Body of pancreas (tissue), 4 donors: ENCODE measurements at regions not wholly inside any gene's neighbourhood (a gene's known extent, or its start where the extent isn't known, plus 50 kb on each side); places are given as distances from the start of the nearest gene placed in this dataset.

Source experiments
- POLR2A ChIP-seq, 3 donors: fragments of 450-650 bp; IDR thresholded peaks; one replicate each; pipeline ENCODE4 v1.6.1; 2016; ENCODE audit warnings: antibody characterized with exemption in 3 of 3, mild to moderate bottlenecking in 2 of 3
- TF ChIP-seq, protein P1 (sequence below), 7 experiments: fragments of 450-650 bp in 4 of 7; fragments of 200-600 bp in 3 of 7; sonication (generic) in 3 of 7; IDR thresholded peaks; one replicate each; pipeline ENCODE4 v1.5.1; 2016 to 2019; ENCODE audit warnings: antibody characterized with exemption in 7 of 7

DNA sequence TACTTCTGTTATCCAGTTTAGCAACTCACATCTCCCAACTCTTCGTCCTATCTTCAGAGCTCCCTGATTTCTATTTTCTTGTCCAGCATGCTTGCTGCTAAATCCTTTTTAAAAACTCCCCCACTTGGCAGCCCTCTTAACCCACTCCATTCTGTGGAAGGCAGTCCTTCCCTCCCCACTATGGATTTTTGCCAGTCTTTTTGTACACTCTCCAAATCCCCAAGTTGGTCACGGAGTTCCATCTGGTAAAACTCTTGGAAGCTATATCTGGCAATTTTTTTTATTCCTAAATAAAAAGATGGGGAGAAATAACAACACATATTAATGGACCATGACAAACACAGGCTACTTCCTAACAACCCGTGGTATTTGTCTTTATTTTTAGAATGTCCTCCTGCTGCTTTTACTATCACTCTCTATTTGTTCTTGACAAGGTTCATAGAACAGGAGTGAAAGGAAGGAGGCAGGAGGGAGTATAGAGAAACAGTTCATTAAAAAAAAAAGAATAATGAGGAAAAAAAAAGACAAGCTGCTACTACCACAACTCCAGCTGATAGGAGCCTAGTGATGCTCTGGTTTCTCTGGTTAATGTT lies 120.0 kb upstream of the THSD7B start:
- TF ChIP-seq POLR2A (IDR thresholded peaks at IDR 0.05), result no peak
- TF ChIP-seq, protein P1, sequence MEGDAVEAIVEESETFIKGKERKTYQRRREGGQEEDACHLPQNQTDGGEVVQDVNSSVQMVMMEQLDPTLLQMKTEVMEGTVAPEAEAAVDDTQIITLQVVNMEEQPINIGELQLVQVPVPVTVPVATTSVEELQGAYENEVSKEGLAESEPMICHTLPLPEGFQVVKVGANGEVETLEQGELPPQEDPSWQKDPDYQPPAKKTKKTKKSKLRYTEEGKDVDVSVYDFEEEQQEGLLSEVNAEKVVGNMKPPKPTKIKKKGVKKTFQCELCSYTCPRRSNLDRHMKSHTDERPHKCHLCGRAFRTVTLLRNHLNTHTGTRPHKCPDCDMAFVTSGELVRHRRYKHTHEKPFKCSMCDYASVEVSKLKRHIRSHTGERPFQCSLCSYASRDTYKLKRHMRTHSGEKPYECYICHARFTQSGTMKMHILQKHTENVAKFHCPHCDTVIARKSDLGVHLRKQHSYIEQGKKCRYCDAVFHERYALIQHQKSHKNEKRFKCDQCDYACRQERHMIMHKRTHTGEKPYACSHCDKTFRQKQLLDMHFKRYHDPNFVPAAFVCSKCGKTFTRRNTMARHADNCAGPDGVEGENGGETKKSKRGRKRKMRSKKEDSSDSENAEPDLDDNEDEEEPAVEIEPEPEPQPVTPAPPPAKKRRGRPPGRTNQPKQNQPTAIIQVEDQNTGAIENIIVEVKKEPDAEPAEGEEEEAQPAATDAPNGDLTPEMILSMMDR (IDR thresholded peaks at IDR 0.05), result no peak
